ENCODE measurements at regions not wholly inside any gene's neighbourhood (a gene's known extent, or its start where the extent isn't known, plus 50 kb on each side); places are given as distances from the start of the nearest gene placed in this dataset.
"Not testable (repeated sequence)": the region's sequence is repeated elsewhere in the genome, so short reads cannot be mapped to it uniquely, and the experiment has no call there.

GRCh38 chr12:124216966-124217365 lies 77.9 kb upstream of the RFLNA start:
- no peaks in the 10 kb centered on the region for H3K9me2 ChIP-seq (ENCODE audit: insufficient read depth, low read length)
- no peak overlapping the region for H3K27ac ChIP-seq (ENCODE audit: low read depth, low read length, poor library complexity, severe bottlenecking)
- H3K4me2 ChIP-seq (ENCODE audit: low read length) = no peak overlapping the region
- DNase-seq (ENCODE audit: low spot score) = no peak
- no peak for TF ChIP-seq CTCF (conservative IDR thresholded peaks at IDR 0.05; ENCODE audit: low read length)
- TF ChIP-seq EZH2phosphoT487 (IDR thresholded peaks at IDR 0.05; ENCODE audit: borderline replicate concordance, low read depth, low read length) = no peak
- intact Hi-C loops (cut with micrococcal nuclease; ENCODE audit: unreplicated experiment) = no loop called here
- no TSS peak for BruUV-seq (replicated peaks)
- no peak overlapping the region for H3K4me3 ChIP-seq (ENCODE audit: low read depth, low read length, poor library complexity, severe bottlenecking)
- CTCF ChIA-PET (ENCODE audit: unreplicated experiment) = interaction anchor here (0.6 kb wide), 1 partner anchor 545 kb away, joined by 3 read pairs; no protein-coding TSS in a partner anchor
- no peaks in the 10 kb centered on the region for H3K4me1 ChIP-seq (ENCODE audit: insufficient read depth, low read length, poor library complexity, severe bottlenecking)
- H4K20me1 ChIP-seq (ENCODE audit: insufficient read depth, low read length) = no peaks in the 10 kb centered on the region
- POLR2A ChIA-PET = no interaction called here
- H3K36me3 ChIP-seq (ENCODE audit: insufficient read depth, low read length) = no peaks in the 10 kb centered on the region
- no peaks in the 10 kb centered on the region for H3K79me2 ChIP-seq (ENCODE audit: insufficient read depth, low read depth, low read length)
- H3K9me3 ChIP-seq (ENCODE audit: low read length) = no peaks in the 10 kb centered on the region
- no peak overlapping the region for H2AFZ ChIP-seq (ENCODE audit: low read length)

- no peaks in the 10 kb centered on the region for H4K20me1 ChIP-seq (ENCODE audit: insufficient read depth, low read length)
- no peaks in the 10 kb centered on the region for H3K4me1 ChIP-seq (ENCODE audit: insufficient read depth, low read length, poor library complexity, severe bottlenecking)
- no peak overlapping the region for H2AFZ ChIP-seq (ENCODE audit: low read length)
- intact Hi-C loops (cut with micrococcal nuclease; ENCODE audit: unreplicated experiment) = no loop called here
- H3K79me2 ChIP-seq (ENCODE audit: insufficient read depth, low read depth, low read length) = no peaks in the 10 kb centered on the region
- no peak for DNase-seq (ENCODE audit: low spot score)
- H3K4me3 ChIP-seq (ENCODE audit: low read depth, low read length, poor library complexity, severe bottlenecking) = no peak overlapping the region
- POLR2A ChIA-PET = no interaction called here
- no peaks in the 10 kb centered on the region for H3K36me3 ChIP-seq (ENCODE audit: insufficient read depth, low read length)
- H3K9me2 ChIP-seq (ENCODE audit: insufficient read depth, low read length) = no peaks in the 10 kb centered on the region
- CTCF ChIA-PET (ENCODE audit: unreplicated experiment) = interaction anchor here (0.6 kb wide), 1 partner anchor 545 kb away, joined by 3 read pairs; no protein-coding TSS in a partner anchor
- no peak overlapping the region for H3K4me2 ChIP-seq (ENCODE audit: low read length)
- no TSS peak for BruUV-seq (replicated peaks)
- H3K27ac ChIP-seq (ENCODE audit: low read depth, low read length, poor library complexity, severe bottlenecking) = no peak overlapping the region
- no peaks in the 10 kb centered on the region for H3K9me3 ChIP-seq (ENCODE audit: low read length)
- TF ChIP-seq EZH2phosphoT487 (IDR thresholded peaks at IDR 0.05; ENCODE audit: borderline replicate concordance, low read depth, low read length) = no peak
These were observed 77.2 kb upstream of the RFLNA start for GRCh38 chr12:124217508-124218242.

GRCh38 chr12:124218243-124218560 lies 76.7 kb upstream of the RFLNA start:
- H3K27ac ChIP-seq (ENCODE audit: low read depth, low read length, poor library complexity, severe bottlenecking) = no peak overlapping the region
- BruUV-seq (replicated peaks) = no TSS peak
- no peak overlapping the region for H3K4me3 ChIP-seq (ENCODE audit: low read depth, low read length, poor library complexity, severe bottlenecking)
- no peaks in the 10 kb centered on the region for H4K20me1 ChIP-seq (ENCODE audit: insufficient read depth, low read length)
- H3K9me3 ChIP-seq (ENCODE audit: low read length) = no peaks in the 10 kb centered on the region
- no peaks in the 10 kb centered on the region for H3K4me1 ChIP-seq (ENCODE audit: insufficient read depth, low read length, poor library complexity, severe bottlenecking)
- CTCF ChIA-PET (ENCODE audit: unreplicated experiment) = no interaction called here
- DNase-seq (ENCODE audit: low spot score) = no peak
- intact Hi-C loops (cut with micrococcal nuclease; ENCODE audit: unreplicated experiment) = no loop called here
- no peak overlapping the region for H2AFZ ChIP-seq (ENCODE audit: low read length)
- H3K79me2 ChIP-seq (ENCODE audit: insufficient read depth, low read depth, low read length) = no peaks in the 10 kb centered on the region
- POLR2A ChIA-PET = interaction anchor here (0.6 kb wide), 1 partner anchor 11 kb away, joined by 3 read pairs; no protein-coding TSS in a partner anchor
- TF ChIP-seq EZH2phosphoT487 (IDR thresholded peaks at IDR 0.05; ENCODE audit: borderline replicate concordance, low read depth, low read length) (no peak), CTCF (conservative IDR thresholded peaks at IDR 0.05; ENCODE audit: low read length) (no peak)
- H3K9me2 ChIP-seq (ENCODE audit: insufficient read depth, low read length) = no peaks in the 10 kb centered on the region
- no peak overlapping the region for H3K4me2 ChIP-seq (ENCODE audit: low read length)
- H3K36me3 ChIP-seq (ENCODE audit: insufficient read depth, low read length) = no peaks in the 10 kb centered on the region

GRCh38 chr12:124218650-124219049 lies 76.2 kb upstream of the RFLNA start:
- H3K27ac ChIP-seq (ENCODE audit: low read depth, low read length, poor library complexity, severe bottlenecking); intact Hi-C loops (cut with micrococcal nuclease; ENCODE audit: unreplicated experiment); H3K9me3 ChIP-seq (ENCODE audit: low read length); H3K36me3 ChIP-seq (ENCODE audit: insufficient read depth, low read length); CTCF ChIA-PET (ENCODE audit: unreplicated experiment); H3K4me1 ChIP-seq (ENCODE audit: insufficient read depth, low read length, poor library complexity, severe bottlenecking); H3K9me2 ChIP-seq (ENCODE audit: insufficient read depth, low read length); H3K4me3 ChIP-seq (ENCODE audit: low read depth, low read length, poor library complexity, severe bottlenecking); DNase-seq (ENCODE audit: low spot score); H3K79me2 ChIP-seq (ENCODE audit: insufficient read depth, low read depth, low read length); H3K4me2 ChIP-seq (ENCODE audit: low read length); H4K20me1 ChIP-seq (ENCODE audit: insufficient read depth, low read length); H2AFZ ChIP-seq (ENCODE audit: low read length); BruUV-seq (replicated peaks): not testable (repeated sequence)
- POLR2A ChIA-PET = interaction anchor here (0.6 kb wide), 1 partner anchor 11 kb away, joined by 3 read pairs; no protein-coding TSS in a partner anchor
